SK-N-SH (cell line): ENCODE measurements at regions not wholly inside any gene's neighbourhood (a gene's known extent, or its start where the extent isn't known, plus 50 kb on each side); places are given as distances from the start of the nearest gene placed in this dataset.

Experiments
- CTCF ChIA-PET: fragments of 300-600, 350-600 bp; formaldehyde crosslinking; extraction: SDS; loops from one replicate; lab custom pipeline; 2021; lab: Yijun Ruan, JAX
- POLR2A ChIA-PET: fragments of 350-600 bp; sonication (Branson Sonifier 250); formaldehyde crosslinking; extraction: SDS; loops from one replicate; lab custom pipeline; 2020; ENCODE audit warnings: antibody characterized with exemption, inconsistent platforms; lab: Yijun Ruan, JAX
- DNase-seq: peaks from one replicate; pipeline ENCODE4 v3.0.0; 2012
- H2AFZ ChIP-seq: fragments of 200-600 bp; sonication (generic); 2 replicates; pipeline ENCODE4 v1.8.1; 2016; ENCODE audit warnings: antibody characterized with exemption, mild to moderate bottlenecking, low read depth
- H3F3A ChIP-seq: fragments of 200-600 bp; sonication (generic); replicated peaks from 2 replicates; pipeline ENCODE3; 2016; ENCODE audit warnings: antibody characterized with exemption, mild to moderate bottlenecking; ENCODE audit not compliant: insufficient read depth
- H3K27ac ChIP-seq, 2 experiments: fragments of 200-500 bp in 1 of 2; fragments of 200-600 bp in 1 of 2; sonication (Bioruptor generic) in 1 of 2; sonication (generic), shearing (Covaris generic) in 1 of 2; 2 replicates each; pipeline versions ENCODE4 v1.5.1 to v1.6.1; 2014 to 2016; ENCODE audit warnings: low read depth in 2 of 2, inconsistent platforms in 1 of 2, low read length in 1 of 2, mild to moderate bottlenecking in 1 of 2, mixed read lengths in 1 of 2
- H3K27me3 ChIP-seq: fragments of 200-600 bp; sonication (generic), shearing (Covaris generic); 2 replicates; pipeline ENCODE4 v1.6.1; 2016; ENCODE audit warnings: mixed run types; ENCODE audit not compliant: insufficient read depth
- H3K36me3 ChIP-seq, 2 experiments: fragments of 200-500 bp in 1 of 2; fragments of 200-600 bp in 1 of 2; sonication (Bioruptor generic) in 1 of 2; sonication (generic) in 1 of 2; replicated peaks in 1 of 2; 2 replicates each; pipeline versions ENCODE3 to v1.5.1; 2014 to 2016; ENCODE audit warnings: low read length in 1 of 2, mild to moderate bottlenecking in 1 of 2; ENCODE audit not compliant: insufficient read depth in 2 of 2, control insufficient read depth in 1 of 2
- H3K4me1 ChIP-seq, 2 experiments: fragments of 200-500 bp in 1 of 2; fragments of 200-600 bp in 1 of 2; sonication (Bioruptor generic) in 1 of 2; sonication (generic), shearing (Covaris generic) in 1 of 2; 2 replicates each; pipeline versions ENCODE4 v1.5.1 to v1.6.1; 2014 to 2016; ENCODE audit warnings: low read depth in 1 of 2, low read length in 1 of 2, mixed run types in 1 of 2; ENCODE audit not compliant: insufficient read depth in 2 of 2, control insufficient read depth in 1 of 2
- H3K4me2 ChIP-seq: fragments of 200-600 bp; sonication (generic), shearing (Covaris generic); 2 replicates; pipeline ENCODE4 v1.6.1; 2017; ENCODE audit warnings: mixed run types
- H3K4me3 ChIP-seq, 2 experiments: fragments of 200-500 bp in 1 of 2; fragments of 200-600 bp in 1 of 2; sonication (Bioruptor generic) in 1 of 2; sonication (generic), shearing (Covaris generic) in 1 of 2; 2 replicates each; pipeline versions ENCODE4 v1.5.1 to v1.8.1; 2014 to 2016; ENCODE audit warnings: low read depth in 2 of 2, inconsistent platforms in 1 of 2, low read length in 1 of 2, mild to moderate bottlenecking in 1 of 2, mixed read lengths in 1 of 2, moderate library complexity in 1 of 2
- H3K79me2 ChIP-seq: fragments of 200-600 bp; sonication (generic); 2 replicates; pipeline ENCODE4 v1.8.1; 2017; ENCODE audit warnings: mild to moderate bottlenecking; ENCODE audit not compliant: insufficient read depth
- H3K9ac ChIP-seq: fragments of 200-600 bp; sonication (generic); 2 replicates; pipeline ENCODE4 v1.6.1; 2017; ENCODE audit warnings: mixed run types
- H3K9me2 ChIP-seq: fragments of 200-600 bp; sonication (generic); 2 replicates; pipeline ENCODE4 v1.6.1; 2017; ENCODE audit warnings: mixed run types
- H3K9me3 ChIP-seq: fragments of 200-600 bp; sonication (generic); 2 replicates; pipeline ENCODE4 v1.6.1; 2017; ENCODE audit warnings: mixed run types, mild to moderate bottlenecking, moderate library complexity
- H4K20me1 ChIP-seq: fragments of 200-600 bp; sonication (generic); 2 replicates; pipeline ENCODE4 v1.6.1; 2017; ENCODE audit warnings: mild to moderate bottlenecking, mixed run types; ENCODE audit not compliant: insufficient read depth
- CTCF ChIP-seq: fragments of 200-600 bp; sonication (generic); IDR thresholded peaks from 2 replicates; pipeline ENCODE4 v1.6.1; 2017; ENCODE audit warnings: antibody characterized with exemption, mild to moderate bottlenecking, moderate library complexity
- EZH2phosphoT487 ChIP-seq: fragments of 200-600 bp; sonication (generic); IDR thresholded peaks from 2 replicates; pipeline ENCODE4 v1.6.1; 2017; ENCODE audit warnings: low read depth, mixed run types, mild to moderate bottlenecking, antibody characterized with exemption, moderate library complexity, borderline replicate concordance
- NFIC ChIP-seq: IDR thresholded peaks from 2 replicates; pipeline ENCODE4 v1.4.0; 2012; ENCODE audit warnings: borderline replicate concordance
- PBX3 ChIP-seq: IDR thresholded peaks from 2 replicates; pipeline ENCODE4; 2012
- REST ChIP-seq: IDR thresholded peaks from 2 replicates; pipeline ENCODE4 v1.6.1; 2012; ENCODE audit warnings: mild to moderate bottlenecking, low read depth, low read length, moderate library complexity
- TCF12 ChIP-seq: IDR thresholded peaks from 2 replicates; pipeline ENCODE4 v1.4.0; 2012
- WGBS: methylation state at CpG from one replicate; pipeline ENCODE4 v1.1.6; 2017; ENCODE audit warnings: low lambda C conversion rate; 5-methylcytosine and 5-hydroxymethylcytosine counted together

- TF ChIP-seq REST (no peak), CTCF (no peak), EZH2phosphoT487 (no peak), PBX3 (peak; percentile 55; the same call in 1 of the 2 replicates), NFIC (no peak)
- Histone ChIP-seq H3K4me1 (peaks cover 0 to 10% of the 10 kb centered on the region in 2 experiments; a peak in 3 of 4 replicates), H3K4me2 (no peak overlapping the region), H3K9me2 (no peaks in the 10 kb centered on the region), H4K20me1 (no peaks in the 10 kb centered on the region), H3F3A (peaks cover 20% of the 10 kb centered on the region), H3K9me3 (no peaks in the 10 kb centered on the region), H3K79me2 (no peaks in the 10 kb centered on the region), H3K9ac (no peak overlapping the region), H3K27ac (no peak overlapping the region), H2AFZ (no peak overlapping the region; the same call in 1 of the 2 replicates), H3K36me3 (no peaks in the 10 kb centered on the region), H3K4me3 (no peak overlapping the region), H3K27me3 (no peaks in the 10 kb centered on the region)
- CTCF ChIA-PET: no interaction called here
- 10% methylated on average over 2 of the region's 2 CpGs for WGBS
- POLR2A ChIA-PET: no interaction called here
- DNase-seq: no peak
Observed at GRCh38 chr3:20569310-20569709, 383.3 kb upstream of the SGO1 start.

- 51% methylated on average over 3 of the region's 3 CpGs for WGBS
- Histone ChIP-seq H3K9ac (no peak overlapping the region), H3F3A (no peaks in the 10 kb centered on the region), H3K36me3 (no peaks in the 10 kb centered on the region), H3K4me1 (peaks cover 0 to 2% of the 10 kb centered on the region in 2 experiments; a peak in 2 of 4 replicates), H3K9me3 (no peaks in the 10 kb centered on the region), H3K9me2 (no peaks in the 10 kb centered on the region), H3K79me2 (no peaks in the 10 kb centered on the region), H2AFZ (no peak overlapping the region), H3K4me2 (no peak overlapping the region), H3K27me3 (no peaks in the 10 kb centered on the region), H3K4me3 (no peak overlapping the region), H4K20me1 (no peaks in the 10 kb centered on the region), H3K27ac (no peak overlapping the region)
- ChIA-PET CTCF (no interaction called here), POLR2A (no interaction called here)
- no peak for DNase-seq
- no peak for TF ChIP-seq REST
- 0 out of 2 replicates have a peak, but pooled peaks have one; percentile 11 for TF ChIP-seq TCF12
Observed at GRCh38 chr3:20564966-20565365, 379.0 kb upstream of the SGO1 start.
